ENCODE measurements at regions not wholly inside any gene's neighbourhood (a gene's known extent, or its start where the extent isn't known, plus 50 kb on each side); places are given as distances from the start of the nearest gene placed in this dataset.

- Mint-ChIP-seq H3K4me3 (ENCODE audit: unreplicated experiment) (no peak overlapping the region), H3K36me3 (ENCODE audit: low read depth, unreplicated experiment) (no peaks in the 10 kb centered on the region), H3K9me3 (ENCODE audit: unreplicated experiment) (peaks cover 2% of the 10 kb centered on the region), H3K27me3 (ENCODE audit: low read depth, unreplicated experiment) (no peaks in the 10 kb centered on the region), H3K4me1 (ENCODE audit: low read depth, unreplicated experiment) (no peaks in the 10 kb centered on the region), H3K27ac (ENCODE audit: unreplicated experiment) (no peak overlapping the region)
- H3K4me3 ChIP-seq (ENCODE audit: insufficient read depth, low read depth, low read length): no peak overlapping the region
- H3K79me2 ChIP-seq (ENCODE audit: insufficient read depth, low read length): no peaks in the 10 kb centered on the region
- H2AFZ ChIP-seq (ENCODE audit: low read depth, low read length): no peak overlapping the region
- H3K27me3 ChIP-seq (ENCODE audit: insufficient read depth, low read length): no peaks in the 10 kb centered on the region
- no peak overlapping the region for H3K27ac ChIP-seq (ENCODE audit: low read depth, low read length)
- no peaks in the 10 kb centered on the region for H3K4me1 ChIP-seq (ENCODE audit: insufficient read depth, low read length)
- H3K9ac ChIP-seq (ENCODE audit: low read length): no peak overlapping the region
- H3K36me3 ChIP-seq (ENCODE audit: insufficient read depth, low read length): no peaks in the 10 kb centered on the region
- H3K9me3 ChIP-seq (ENCODE audit: insufficient read depth, low read depth, low read length): no peaks in the 10 kb centered on the region
- TF ChIP-seq EZH2 (IDR thresholded peaks at IDR 0.05; ENCODE audit: insufficient read depth, low read length): no peak
- no peak for TF ChIP-seq CTCF (IDR thresholded peaks at IDR 0.05; ENCODE audit: insufficient read depth, low read depth, low read length)
- no peaks in the 10 kb centered on the region for H4K20me1 ChIP-seq (ENCODE audit: insufficient read depth, low read length)
- FAIRE-seq: no peak
- no peak overlapping the region for H3K4me2 ChIP-seq (ENCODE audit: low read length)
- peak; percentile 84 for DNase-seq (ENCODE audit: low read depth)
Observed at GRCh38 chr3:168722091-168722490, 626.4 kb upstream of the GOLIM4 start.

DNA sequence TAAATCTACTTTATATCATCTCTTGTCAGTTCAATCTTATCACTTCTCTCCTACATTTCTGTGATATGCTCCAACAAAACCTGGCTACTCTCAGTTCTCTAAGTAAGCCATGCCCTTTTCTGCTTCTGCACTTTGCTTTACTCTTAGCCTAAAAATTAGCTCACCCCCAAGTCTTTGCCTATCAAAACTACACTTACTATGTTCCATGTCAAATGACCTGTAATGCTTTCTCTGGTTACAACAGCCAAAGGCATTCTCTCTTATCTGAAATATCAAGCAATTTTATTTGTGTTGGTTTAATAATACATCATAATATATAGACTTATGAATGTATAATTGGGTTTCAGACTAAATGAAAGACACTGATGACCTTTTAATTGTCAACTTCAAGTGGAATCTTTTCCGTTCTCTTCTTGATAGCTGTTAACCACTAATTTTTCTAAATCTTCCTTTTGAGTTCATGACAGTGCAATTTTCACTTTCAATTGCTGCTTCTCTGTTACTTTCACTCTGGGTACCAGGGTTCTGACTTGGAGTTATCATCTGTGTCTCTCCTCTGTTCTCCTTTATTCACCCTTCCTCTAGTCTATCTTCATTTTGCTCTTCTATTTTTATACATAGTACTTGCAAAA lies 619.0 kb upstream of the GOLIM4 start:
- Mint-ChIP-seq H3K9me3 (ENCODE audit: unreplicated experiment) (peaks cover 2% of the 10 kb centered on the region), H3K4me1 (ENCODE audit: low read depth, unreplicated experiment) (no peaks in the 10 kb centered on the region), H3K4me3 (ENCODE audit: unreplicated experiment) (no peak overlapping the region), H3K27ac (ENCODE audit: unreplicated experiment) (no peak overlapping the region), H3K27me3 (ENCODE audit: low read depth, unreplicated experiment) (no peaks in the 10 kb centered on the region), H3K36me3 (ENCODE audit: low read depth, unreplicated experiment) (no peaks in the 10 kb centered on the region)
- FAIRE-seq: no peak
- no peaks in the 10 kb centered on the region for H3K79me2 ChIP-seq (ENCODE audit: insufficient read depth, low read length)
- H3K9ac ChIP-seq (ENCODE audit: low read length): no peak overlapping the region
- no peak overlapping the region for H3K4me2 ChIP-seq (ENCODE audit: low read length)
- no peaks in the 10 kb centered on the region for H3K36me3 ChIP-seq (ENCODE audit: insufficient read depth, low read length)
- no peaks in the 10 kb centered on the region for H3K4me1 ChIP-seq (ENCODE audit: insufficient read depth, low read length)
- H3K27me3 ChIP-seq (ENCODE audit: insufficient read depth, low read length): no peaks in the 10 kb centered on the region
- no peaks in the 10 kb centered on the region for H4K20me1 ChIP-seq (ENCODE audit: insufficient read depth, low read length)
- no peaks in the 10 kb centered on the region for H3K9me3 ChIP-seq (ENCODE audit: insufficient read depth, low read depth, low read length)
- no peak overlapping the region for H3K27ac ChIP-seq (ENCODE audit: low read depth, low read length)
- DNase-seq (ENCODE audit: low read depth): no peak
- H2AFZ ChIP-seq (ENCODE audit: low read depth, low read length): no peak overlapping the region
- H3K4me3 ChIP-seq (ENCODE audit: insufficient read depth, low read depth, low read length): no peak overlapping the region
- TF ChIP-seq EZH2 (IDR thresholded peaks at IDR 0.05; ENCODE audit: insufficient read depth, low read length) (no peak), CTCF (IDR thresholded peaks at IDR 0.05; ENCODE audit: insufficient read depth, low read depth, low read length) (no peak)

DNA sequence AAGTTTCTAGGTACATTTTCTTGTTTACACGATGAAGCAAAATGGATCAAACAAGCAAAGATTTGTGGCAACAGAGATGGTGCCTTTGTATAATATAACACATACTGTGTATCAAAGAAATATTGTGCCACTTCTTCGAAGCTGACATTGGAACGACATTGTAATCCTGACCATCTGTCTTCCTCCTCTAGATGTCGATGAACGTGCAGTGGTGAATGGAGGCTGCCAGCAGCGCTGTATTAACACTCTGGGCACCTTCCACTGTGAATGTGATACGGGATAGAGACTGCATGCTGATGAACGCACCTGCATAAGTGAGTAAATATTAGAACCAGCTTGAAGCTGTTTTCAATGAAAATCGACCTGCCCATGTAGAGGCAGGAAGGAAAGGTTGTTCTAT lies 613.3 kb upstream of the GOLIM4 start:
- Mint-ChIP-seq H3K4me1 (ENCODE audit: low read depth, unreplicated experiment) (no peaks in the 10 kb centered on the region), H3K27ac (ENCODE audit: unreplicated experiment) (no peak overlapping the region), H3K36me3 (ENCODE audit: low read depth, unreplicated experiment) (no peaks in the 10 kb centered on the region), H3K9me3 (ENCODE audit: unreplicated experiment) (no peaks in the 10 kb centered on the region), H3K27me3 (ENCODE audit: low read depth, unreplicated experiment) (no peaks in the 10 kb centered on the region), H3K4me3 (ENCODE audit: unreplicated experiment) (no peak overlapping the region)
- Histone ChIP-seq H3K79me2 (ENCODE audit: insufficient read depth, low read length) (no peaks in the 10 kb centered on the region), H3K9me3 (ENCODE audit: insufficient read depth, low read depth, low read length) (no peaks in the 10 kb centered on the region), H2AFZ (ENCODE audit: low read depth, low read length) (no peak overlapping the region), H3K4me3 (ENCODE audit: insufficient read depth, low read depth, low read length) (no peak overlapping the region), H3K4me2 (ENCODE audit: low read length) (no peak overlapping the region), H3K27ac (ENCODE audit: low read depth, low read length) (no peak overlapping the region), H3K9ac (ENCODE audit: low read length) (no peak overlapping the region), H3K27me3 (ENCODE audit: insufficient read depth, low read length) (no peaks in the 10 kb centered on the region), H3K4me1 (ENCODE audit: insufficient read depth, low read length) (no peaks in the 10 kb centered on the region), H4K20me1 (ENCODE audit: insufficient read depth, low read length) (no peaks in the 10 kb centered on the region), H3K36me3 (ENCODE audit: insufficient read depth, low read length) (no peaks in the 10 kb centered on the region)
- TF ChIP-seq CTCF (IDR thresholded peaks at IDR 0.05; ENCODE audit: insufficient read depth, low read depth, low read length) (no peak), EZH2 (IDR thresholded peaks at IDR 0.05; ENCODE audit: insufficient read depth, low read length) (no peak)
- DNase-seq (ENCODE audit: low read depth) (no peak), FAIRE-seq (no peak)
